ENCODE measurements at regions not wholly inside any gene's neighbourhood (a gene's known extent, or its start where the extent isn't known, plus 50 kb on each side); places are given as distances from the start of the nearest gene placed in this dataset.

GRCh38 chr10:2759233-2759632, 308.1 kb upstream of the PFKP start:
- WGBS: 31% methylated on average over 4 of the region's 4 CpGs
- Histone ChIP-seq H3K4me3 (ENCODE audit: low read depth in 1 of 3, low read length in 3 of 3) (no peak overlapping the region), H3K9me3 (ENCODE audit: control insufficient read depth in 4 of 4, low read length in 3 of 4) (no peaks in the 10 kb centered on the region), H3K9ac (ENCODE audit: low read depth in 1 of 2, low read length in 2 of 2) (no peak overlapping the region), H3K36me3 (ENCODE audit: control insufficient read depth in 4 of 4, insufficient read depth in 3 of 4, low read depth in 1 of 4, low read length in 3 of 4) (no peaks in the 10 kb centered on the region), H3K27ac (ENCODE audit: low read depth in 1 of 2, low read length in 2 of 2) (no peak overlapping the region), H3K27me3 (ENCODE audit: control insufficient read depth in 4 of 4, insufficient read depth in 4 of 4, low read length in 3 of 4) (peaks cover 0 to 4% (median 2%) of the 10 kb centered on the region in 4 donors), H3K4me1 (ENCODE audit: control insufficient read depth in 4 of 4, insufficient read depth in 4 of 4, low read length in 3 of 4) (no peaks in the 10 kb centered on the region)
- DNase-seq (ENCODE audit: low spot score): no peak
- no peak for TF ChIP-seq SP1 (IDR thresholded peaks at IDR 0.05)
- no peak for TF ChIP-seq GABPA (IDR thresholded peaks at IDR 0.05 in 1 of 2, conservative IDR thresholded peaks at IDR 0.05 in 1 of 2)

GRCh38 chr10:2754943-2755342, 312.4 kb upstream of the PFKP start:
- no peaks in the 10 kb centered on the region for H3K9me3 ChIP-seq (ENCODE audit: control insufficient read depth in 4 of 4, low read length in 3 of 4)
- H3K4me1 ChIP-seq (ENCODE audit: control insufficient read depth in 4 of 4, insufficient read depth in 4 of 4, low read length in 3 of 4): no peaks in the 10 kb centered on the region
- DNase-seq (ENCODE audit: low spot score): no peak
- 62% methylated on average over 6 of the region's 6 CpGs for WGBS
- H3K36me3 ChIP-seq (ENCODE audit: control insufficient read depth in 4 of 4, insufficient read depth in 3 of 4, low read depth in 1 of 4, low read length in 3 of 4): no peaks in the 10 kb centered on the region
- no peaks in the 10 kb centered on the region for H3K27me3 ChIP-seq (ENCODE audit: control insufficient read depth in 4 of 4, insufficient read depth in 4 of 4, low read length in 3 of 4)
- H3K27ac ChIP-seq (ENCODE audit: low read depth in 1 of 2, low read length in 2 of 2): no peak overlapping the region
- no peak for TF ChIP-seq GABPA (IDR thresholded peaks at IDR 0.05 in 1 of 2, conservative IDR thresholded peaks at IDR 0.05 in 1 of 2)
- no peak for TF ChIP-seq REST (IDR thresholded peaks at IDR 0.05)
- TF ChIP-seq, protein P1, sequence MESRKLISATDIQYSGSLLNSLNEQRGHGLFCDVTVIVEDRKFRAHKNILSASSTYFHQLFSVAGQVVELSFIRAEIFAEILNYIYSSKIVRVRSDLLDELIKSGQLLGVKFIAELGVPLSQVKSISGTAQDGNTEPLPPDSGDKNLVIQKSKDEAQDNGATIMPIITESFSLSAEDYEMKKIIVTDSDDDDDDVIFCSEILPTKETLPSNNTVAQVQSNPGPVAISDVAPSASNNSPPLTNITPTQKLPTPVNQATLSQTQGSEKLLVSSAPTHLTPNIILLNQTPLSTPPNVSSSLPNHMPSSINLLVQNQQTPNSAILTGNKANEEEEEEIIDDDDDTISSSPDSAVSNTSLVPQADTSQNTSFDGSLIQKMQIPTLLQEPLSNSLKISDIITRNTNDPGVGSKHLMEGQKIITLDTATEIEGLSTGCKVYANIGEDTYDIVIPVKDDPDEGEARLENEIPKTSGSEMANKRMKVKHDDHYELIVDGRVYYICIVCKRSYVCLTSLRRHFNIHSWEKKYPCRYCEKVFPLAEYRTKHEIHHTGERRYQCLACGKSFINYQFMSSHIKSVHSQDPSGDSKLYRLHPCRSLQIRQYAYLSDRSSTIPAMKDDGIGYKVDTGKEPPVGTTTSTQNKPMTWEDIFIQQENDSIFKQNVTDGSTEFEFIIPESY (IDR thresholded peaks at IDR 0.05): no peak
- TF ChIP-seq JUND (IDR thresholded peaks at IDR 0.05): no peak
- no peak for TF ChIP-seq CTCF (IDR thresholded peaks at IDR 0.05; ENCODE audit: low read depth, low read length, missing input control)
- TF ChIP-seq YY1 (IDR thresholded peaks at IDR 0.05): no peak
- no peak for TF ChIP-seq HNF4G (IDR thresholded peaks at IDR 0.05)
- TF ChIP-seq SP1 (IDR thresholded peaks at IDR 0.05): no peak
- TF ChIP-seq ATF3 (IDR thresholded peaks at IDR 0.05): no peak
- no peak overlapping the region for H3K9ac ChIP-seq (ENCODE audit: low read depth in 1 of 2, low read length in 2 of 2)
- H3K4me3 ChIP-seq (ENCODE audit: low read depth in 1 of 3, low read length in 3 of 3): no peak overlapping the region

- 86% methylated on average over 10 of the region's 10 CpGs for WGBS
- no peak overlapping the region for H3K9ac ChIP-seq (ENCODE audit: low read depth in 1 of 2, low read length in 2 of 2)
- DNase-seq (ENCODE audit: low spot score): no peak
- H3K27me3 ChIP-seq (ENCODE audit: control insufficient read depth in 4 of 4, insufficient read depth in 4 of 4, low read length in 3 of 4): peaks cover 0 to 4% (median 0%) of the 10 kb centered on the region in 4 donors
- H3K36me3 ChIP-seq (ENCODE audit: control insufficient read depth in 4 of 4, insufficient read depth in 3 of 4, low read depth in 1 of 4, low read length in 3 of 4): no peaks in the 10 kb centered on the region
- no peak overlapping the region for H3K4me3 ChIP-seq (ENCODE audit: low read depth in 1 of 3, low read length in 3 of 3)
- peaks cover 0 to 3% (median 0%) of the 10 kb centered on the region in 4 donors for H3K9me3 ChIP-seq (ENCODE audit: control insufficient read depth in 4 of 4, low read length in 3 of 4)
- no peaks in the 10 kb centered on the region for H3K4me1 ChIP-seq (ENCODE audit: control insufficient read depth in 4 of 4, insufficient read depth in 4 of 4, low read length in 3 of 4)
- no peak overlapping the region for H3K27ac ChIP-seq (ENCODE audit: low read depth in 1 of 2, low read length in 2 of 2)
- TF ChIP-seq RXRA (IDR thresholded peaks at IDR 0.05): no peak
- no peak for TF ChIP-seq FOXA1 (IDR thresholded peaks at IDR 0.05)
- TF ChIP-seq GABPA (IDR thresholded peaks at IDR 0.05 in 1 of 2, conservative IDR thresholded peaks at IDR 0.05 in 1 of 2): no peak
- TF ChIP-seq NR2F2 (IDR thresholded peaks at IDR 0.05): no peak
- TF ChIP-seq RAD21 (IDR thresholded peaks at IDR 0.05): no peak
- TF ChIP-seq FOXA2 (IDR thresholded peaks at IDR 0.05): no peak
- no peak for TF ChIP-seq ATF3 (IDR thresholded peaks at IDR 0.05)
- TF ChIP-seq JUND (IDR thresholded peaks at IDR 0.05): no peak
- TF ChIP-seq YY1 (IDR thresholded peaks at IDR 0.05): no peak
- TF ChIP-seq MAX (IDR thresholded peaks at IDR 0.05): no peak
- no peak for TF ChIP-seq CTCF (IDR thresholded peaks at IDR 0.05; ENCODE audit: low read depth, low read length, missing input control)
Measured at GRCh38 chr10:2748287-2748686, 319.1 kb upstream of the PFKP start.
